HEK293 (cell line): ENCODE measurements at regions not wholly inside any gene's neighbourhood (a gene's known extent, or its start where the extent isn't known, plus 50 kb on each side); places are given as distances from the start of the nearest gene placed in this dataset.

Experiments
- CTCF ChIA-PET: fragments of 350-600 bp; formaldehyde crosslinking; extraction: SDS; loops from one replicate; lab custom pipeline; 2021; ENCODE audit warnings: antibody characterized with exemption; lab: Yijun Ruan, JAX
- POLR2A ChIA-PET: fragments of 300-600 bp; formaldehyde crosslinking; extraction: SDS; loops from one replicate; lab custom pipeline; 2020; ENCODE audit warnings: antibody characterized with exemption, inconsistent platforms; lab: Yijun Ruan, JAX
- H3K27ac ChIP-seq: fragments of 200-500 bp; sonication (Bioruptor generic); 2 replicates; pipeline ENCODE4 v1.5.1; 2014; ENCODE audit warnings: low read depth, low read length, control low read depth, inconsistent platforms; ENCODE audit errors: extremely low read depth
- H3K36me3 ChIP-seq, 2 experiments: fragments of 200-500 bp in 1 of 2; sonication (Bioruptor generic) in 1 of 2; 1 replicate in 1 of 2; 2 replicates in 1 of 2; pipeline ENCODE4 v1.5.1; 2014 to 2017; ENCODE audit warnings: inconsistent platforms in 2 of 2, low read length in 2 of 2; ENCODE audit not compliant: control insufficient read depth in 2 of 2, insufficient read depth in 1 of 2
- H3K4me1 ChIP-seq: fragments of 200-500 bp; sonication (Bioruptor generic); 2 replicates; pipeline ENCODE4 v1.5.1; 2014; ENCODE audit warnings: mild to moderate bottlenecking, low read length, inconsistent platforms; ENCODE audit not compliant: control insufficient read depth, insufficient read depth
- H3K4me3 ChIP-seq: 2 replicates; pipeline ENCODE4 v1.5.1; 2011; ENCODE audit warnings: low read depth, mild to moderate bottlenecking, control low read depth, low read length, moderate library complexity
- H3K9me3 ChIP-seq: fragments of 200-500 bp; sonication (Bioruptor generic); 2 replicates; pipeline ENCODE4 v1.5.1; 2014; ENCODE audit warnings: low read depth, low read length, inconsistent platforms; ENCODE audit not compliant: control insufficient read depth, insufficient read depth
- GFI1B ChIP-seq: fragments of 450-650 bp; formaldehyde crosslinking; IDR thresholded peaks from 2 replicates; pipeline ENCODE4 v1.5.1; 2016; ENCODE audit warnings: missing biosample characterization, missing genetic modification characterization
- GLIS1 ChIP-seq: fragments of 450-650 bp; formaldehyde crosslinking; IDR thresholded peaks from 2 replicates; pipeline ENCODE4 v1.5.1; 2016; ENCODE audit warnings: missing biosample characterization, missing genetic modification characterization
- HOXC10 ChIP-seq: sonication (generic); formaldehyde crosslinking; IDR thresholded peaks from 2 replicates; pipeline ENCODE4 v1.8.1; 2023; ENCODE audit warnings: mild to moderate bottlenecking, missing genetic modification reagents
- KLF8 ChIP-seq: fragments of 450-650 bp; formaldehyde crosslinking; IDR thresholded peaks from 2 replicates; pipeline ENCODE4 v1.5.1; 2016; ENCODE audit warnings: missing biosample characterization, missing genetic modification characterization
- KLF9 ChIP-seq: fragments of 450-650 bp; formaldehyde crosslinking; IDR thresholded peaks from 2 replicates; pipeline ENCODE4 v1.5.1; 2016; ENCODE audit warnings: missing biosample characterization, missing genetic modification characterization, low read depth
- SP2 ChIP-seq: fragments of 450-650 bp; formaldehyde crosslinking; IDR thresholded peaks from 2 replicates; pipeline ENCODE4 v1.5.1; 2016; ENCODE audit warnings: missing biosample characterization, missing genetic modification characterization
- TRIM28 ChIP-seq: IDR thresholded peaks from 2 replicates; pipeline ENCODE4 v1.6.1; 2011; ENCODE audit warnings: low read length, control low read depth, borderline replicate concordance
- WT1 ChIP-seq: fragments of 450-650 bp; formaldehyde crosslinking; IDR thresholded peaks from 2 replicates; pipeline ENCODE4 v1.5.1; 2016; ENCODE audit warnings: missing biosample characterization, missing genetic modification characterization
- ZBTB20 ChIP-seq: fragments of 450-650 bp; formaldehyde crosslinking; IDR thresholded peaks from 2 replicates; pipeline ENCODE4 v1.5.1; 2016; ENCODE audit warnings: missing biosample characterization, missing genetic modification characterization
- ZBTB8A ChIP-seq: fragments of 450-650 bp; formaldehyde crosslinking; IDR thresholded peaks from 2 replicates; pipeline ENCODE4 v1.5.1; 2016; ENCODE audit warnings: missing biosample characterization, missing genetic modification characterization
- ZNF10 ChIP-seq: fragments of 450-650 bp; formaldehyde crosslinking; IDR thresholded peaks from 2 replicates; pipeline ENCODE4 v1.5.1; 2017; ENCODE audit warnings: missing biosample characterization, missing genetic modification characterization
- ZNF121 ChIP-seq: fragments of 450-650 bp; formaldehyde crosslinking; IDR thresholded peaks from 2 replicates; pipeline ENCODE4 v1.5.1; 2016; ENCODE audit warnings: missing biosample characterization, missing genetic modification characterization
- ZNF221 ChIP-seq: fragments of 450-650 bp; formaldehyde crosslinking; IDR thresholded peaks from 2 replicates; pipeline ENCODE4 v1.5.1; 2017; ENCODE audit warnings: missing biosample characterization, missing genetic modification characterization, borderline replicate concordance
- ZNF302 ChIP-seq: fragments of 450-650 bp; formaldehyde crosslinking; IDR thresholded peaks from 2 replicates; pipeline ENCODE4 v1.5.1; 2016; ENCODE audit warnings: missing biosample characterization, missing genetic modification characterization, low read depth
- ZNF341 ChIP-seq: fragments of 450-650 bp; formaldehyde crosslinking; IDR thresholded peaks from 2 replicates; pipeline ENCODE4; 2016; ENCODE audit warnings: low read depth, missing biosample characterization, missing genetic modification characterization
- ZNF354C ChIP-seq: fragments of 450-650 bp; formaldehyde crosslinking; IDR thresholded peaks from 2 replicates; pipeline ENCODE4 v1.5.1; 2016; ENCODE audit warnings: missing biosample characterization, missing genetic modification characterization, low read depth, borderline replicate concordance
- ZNF48 ChIP-seq: fragments of 450-650 bp; formaldehyde crosslinking; IDR thresholded peaks from 2 replicates; pipeline ENCODE4 v1.5.1; 2016; ENCODE audit warnings: missing biosample characterization, missing genetic modification characterization
- ZNF623 ChIP-seq: fragments of 450-650 bp; formaldehyde crosslinking; IDR thresholded peaks from 2 replicates; pipeline ENCODE4 v1.5.1; 2016; ENCODE audit warnings: missing biosample characterization, missing genetic modification characterization
- ZNF624 ChIP-seq: fragments of 450-650 bp; formaldehyde crosslinking; IDR thresholded peaks from 2 replicates; pipeline ENCODE4 v1.5.1; 2017; ENCODE audit warnings: missing biosample characterization, missing genetic modification characterization
- ZNF785 ChIP-seq: fragments of 450-650 bp; formaldehyde crosslinking; IDR thresholded peaks from 2 replicates; pipeline ENCODE4 v1.5.1; 2016; ENCODE audit warnings: missing biosample characterization, missing genetic modification characterization
- ZNF830 ChIP-seq: fragments of 450-650 bp; IDR thresholded peaks from 2 replicates; pipeline ENCODE4 v1.5.0; 2018; ENCODE audit warnings: missing biosample characterization, missing genetic modification characterization, low read depth, mild to moderate bottlenecking, moderate library complexity
- ZSCAN30 ChIP-seq: fragments of 450-650 bp; IDR thresholded peaks from 2 replicates; pipeline ENCODE4 v1.5.1; 2018; ENCODE audit warnings: missing biosample characterization, mild to moderate bottlenecking, missing genetic modification characterization, moderate library complexity
- TF ChIP-seq, protein P1 (sequence below): fragments of 450-650 bp; formaldehyde crosslinking; IDR thresholded peaks from 2 replicates; pipeline ENCODE4 v1.5.1; 2016; ENCODE audit warnings: missing biosample characterization, missing genetic modification characterization
- TF ChIP-seq, protein P2 (sequence below): fragments of 450-650 bp; formaldehyde crosslinking; IDR thresholded peaks from 2 replicates; pipeline ENCODE4 v1.5.1; 2017; ENCODE audit warnings: missing biosample characterization, mild to moderate bottlenecking, missing genetic modification characterization, moderate library complexity
- TF ChIP-seq, protein P3 (sequence below): fragments of 450-650 bp; formaldehyde crosslinking; IDR thresholded peaks from 2 replicates; pipeline ENCODE4 v1.5.1; 2016; ENCODE audit warnings: missing biosample characterization, missing genetic modification characterization

DNA sequence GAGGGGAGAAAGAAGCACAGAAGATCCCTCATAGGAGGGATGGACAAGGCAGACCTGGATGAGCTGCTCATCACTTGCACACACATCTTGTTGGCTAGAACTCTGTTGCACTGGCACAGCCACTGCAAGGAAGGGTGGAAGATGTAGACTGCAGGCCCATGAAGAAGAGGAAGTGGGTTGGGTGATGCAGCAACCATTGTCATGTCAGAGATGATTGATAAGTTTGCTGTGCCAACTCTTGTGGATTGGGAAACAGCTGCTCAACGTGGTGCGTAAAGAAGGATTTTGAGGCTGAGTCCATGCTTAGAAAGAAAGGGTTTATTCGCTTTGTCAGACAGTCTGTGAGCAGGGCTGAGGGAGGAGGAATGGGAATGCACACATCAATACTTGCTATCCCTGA lies 161.4 kb upstream of the MPHOSPH6 start:
- Histone ChIP-seq H3K4me1 (peaks cover 6% of the 10 kb centered on the region), H3K9me3 (no peaks in the 10 kb centered on the region), H3K27ac (no peak overlapping the region), H3K36me3 (no peaks in the 10 kb centered on the region), H3K4me3 (no peak overlapping the region)
- CTCF ChIA-PET = no interaction called here
- POLR2A ChIA-PET = no interaction called here
- TF ChIP-seq, protein P1, sequence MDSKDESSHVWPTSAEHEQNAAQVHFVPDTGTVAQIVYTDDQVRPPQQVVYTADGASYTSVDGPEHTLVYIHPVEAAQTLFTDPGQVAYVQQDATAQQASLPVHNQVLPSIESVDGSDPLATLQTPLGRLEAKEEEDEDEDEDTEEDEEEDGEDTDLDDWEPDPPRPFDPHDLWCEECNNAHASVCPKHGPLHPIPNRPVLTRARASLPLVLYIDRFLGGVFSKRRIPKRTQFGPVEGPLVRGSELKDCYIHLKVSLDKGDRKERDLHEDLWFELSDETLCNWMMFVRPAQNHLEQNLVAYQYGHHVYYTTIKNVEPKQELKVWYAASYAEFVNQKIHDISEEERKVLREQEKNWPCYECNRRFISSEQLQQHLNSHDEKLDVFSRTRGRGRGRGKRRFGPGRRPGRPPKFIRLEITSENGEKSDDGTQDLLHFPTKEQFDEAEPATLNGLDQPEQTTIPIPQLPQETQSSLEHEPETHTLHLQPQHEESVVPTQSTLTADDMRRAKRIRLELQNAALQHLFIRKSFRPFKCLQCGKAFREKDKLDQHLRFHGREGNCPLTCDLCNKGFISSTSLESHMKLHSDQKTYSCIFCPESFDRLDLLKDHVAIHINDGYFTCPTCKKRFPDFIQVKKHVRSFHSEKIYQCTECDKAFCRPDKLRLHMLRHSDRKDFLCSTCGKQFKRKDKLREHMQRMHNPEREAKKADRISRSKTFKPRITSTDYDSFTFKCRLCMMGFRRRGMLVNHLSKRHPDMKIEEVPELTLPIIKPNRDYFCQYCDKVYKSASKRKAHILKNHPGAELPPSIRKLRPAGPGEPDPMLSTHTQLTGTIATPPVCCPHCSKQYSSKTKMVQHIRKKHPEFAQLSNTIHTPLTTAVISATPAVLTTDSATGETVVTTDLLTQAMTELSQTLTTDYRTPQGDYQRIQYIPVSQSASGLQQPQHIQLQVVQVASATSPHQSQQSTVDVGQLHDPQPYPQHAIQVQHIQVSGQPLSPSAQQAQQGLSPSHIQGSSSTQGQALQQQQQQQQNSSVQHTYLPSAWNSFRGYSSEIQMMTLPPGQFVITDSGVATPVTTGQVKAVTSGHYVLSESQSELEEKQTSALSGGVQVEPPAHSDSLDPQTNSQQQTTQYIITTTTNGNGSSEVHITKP (tag by site-specific recombination) = no peak
- TF ChIP-seq ZNF624 (tag by site-specific recombination) (no peak), ZSCAN30 (tag by site-specific recombination) (no peak), ZNF302 (tag by site-specific recombination) (no peak), ZNF354C (no peak), ZNF830 (tag by site-specific recombination) (no peak), WT1 (tag by site-specific recombination) (no peak)

DNA sequence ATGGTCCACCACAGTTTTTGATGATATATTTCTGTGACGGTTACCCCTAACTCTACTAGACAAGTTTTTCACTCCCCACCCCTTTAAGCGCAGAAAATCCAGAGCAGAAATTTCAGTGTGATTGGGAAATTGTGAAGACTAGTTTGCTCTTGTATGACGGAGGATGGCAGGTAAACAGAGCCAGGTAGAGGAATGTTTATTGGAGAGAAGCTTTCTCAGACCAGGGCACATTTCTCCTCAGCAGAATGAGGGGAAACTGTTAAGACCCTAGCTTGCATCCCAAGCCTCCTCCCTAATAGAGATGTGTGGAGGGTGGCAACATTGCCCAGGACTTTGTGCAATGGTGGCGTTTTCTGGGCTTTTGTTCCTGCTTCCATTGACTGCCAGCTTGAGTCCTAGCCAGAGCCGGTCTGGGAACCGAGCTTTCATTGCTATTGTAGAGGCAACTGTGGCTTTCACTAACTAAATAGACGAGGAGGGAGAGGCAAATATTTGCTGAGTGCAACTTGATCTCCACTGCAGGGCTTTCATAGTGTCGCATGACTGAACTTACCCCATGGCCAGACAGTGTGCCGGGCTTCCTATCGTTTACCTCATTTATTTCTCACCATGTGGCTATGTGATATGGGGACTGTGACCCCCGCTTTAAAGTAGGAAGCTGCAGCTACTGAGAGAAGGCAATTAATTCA lies 159.6 kb upstream of the MPHOSPH6 start:
- CTCF ChIA-PET = no interaction called here
- POLR2A ChIA-PET = no interaction called here
- Histone ChIP-seq H3K36me3 (no peaks in the 10 kb centered on the region), H3K9me3 (no peaks in the 10 kb centered on the region), H3K4me1 (peaks cover 6% of the 10 kb centered on the region), H3K4me3 (no peak overlapping the region), H3K27ac (no peak overlapping the region)
- TF ChIP-seq TRIM28 = peak; percentile 80
- TF ChIP-seq ZBTB20 (tag by site-specific recombination) = no peak
- peak; percentile 29; the same call in 1 of the 2 replicates for TF ChIP-seq GLIS1 (tag by site-specific recombination)

DNA sequence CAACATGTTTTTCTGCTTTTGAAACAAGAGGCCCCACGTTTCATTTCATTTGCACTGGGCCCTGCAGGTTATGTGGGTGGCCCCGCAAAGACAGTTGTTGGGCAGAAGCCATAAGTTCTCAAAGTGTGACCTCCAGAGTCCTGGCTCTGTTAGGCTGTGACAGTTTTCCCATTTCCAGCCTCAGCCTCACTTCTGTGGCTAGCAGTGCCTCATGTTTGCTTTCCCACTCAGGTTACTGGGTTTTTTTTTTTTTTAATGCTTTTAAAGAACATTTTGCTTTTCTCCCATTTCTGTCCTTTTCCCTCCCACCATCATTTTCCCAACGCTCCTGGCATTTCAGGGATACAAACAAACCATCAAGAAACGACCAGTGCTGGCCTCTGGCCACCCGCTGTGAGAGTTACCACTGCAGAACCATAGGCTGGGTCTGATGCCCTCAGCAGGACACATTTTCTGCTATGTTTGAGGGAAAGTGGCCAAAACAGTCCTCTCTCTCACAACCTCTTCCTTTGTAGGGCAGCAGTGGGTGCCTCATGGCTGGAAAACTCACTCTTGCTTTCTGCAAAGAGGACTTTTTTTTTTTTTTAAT lies 159.0 kb upstream of the MPHOSPH6 start:
- Histone ChIP-seq H3K9me3 (no peaks in the 10 kb centered on the region), H3K36me3 (no peaks in the 10 kb centered on the region)
- POLR2A ChIA-PET = no interaction called here
- TF ChIP-seq ZNF221 (tag by site-specific recombination) (no peak), ZNF10 (no peak), SP2 (no peak), HOXC10 (CRISPR knock-in tag) (no peak), KLF8 (no peak), KLF9 (tag by site-specific recombination) (no peak), GLIS1 (tag by site-specific recombination) (no peak), ZNF341 (tag by site-specific recombination) (no peak), ZNF121 (no peak), GFI1B (tag by site-specific recombination) (no peak), ZNF48 (tag by site-specific recombination) (no peak), ZBTB8A (tag by site-specific recombination) (no peak), ZNF623 (tag by site-specific recombination) (no peak), ZNF785 (tag by site-specific recombination) (no peak)
- TF ChIP-seq, protein P2, sequence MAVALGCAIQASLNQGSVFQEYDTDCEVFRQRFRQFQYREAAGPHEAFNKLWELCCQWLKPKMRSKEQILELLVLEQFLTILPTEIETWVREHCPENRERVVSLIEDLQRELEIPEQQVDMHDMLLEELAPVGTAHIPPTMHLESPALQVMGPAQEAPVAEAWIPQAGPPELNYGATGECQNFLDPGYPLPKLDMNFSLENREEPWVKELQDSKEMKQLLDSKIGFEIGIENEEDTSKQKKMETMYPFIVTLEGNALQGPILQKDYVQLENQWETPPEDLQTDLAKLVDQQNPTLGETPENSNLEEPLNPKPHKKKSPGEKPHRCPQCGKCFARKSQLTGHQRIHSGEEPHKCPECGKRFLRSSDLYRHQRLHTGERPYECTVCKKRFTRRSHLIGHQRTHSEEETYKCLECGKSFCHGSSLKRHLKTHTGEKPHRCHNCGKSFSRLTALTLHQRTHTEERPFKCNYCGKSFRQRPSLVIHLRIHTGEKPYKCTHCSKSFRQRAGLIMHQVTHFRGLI (tag by site-specific recombination) = no peak
- TF ChIP-seq, protein P3, sequence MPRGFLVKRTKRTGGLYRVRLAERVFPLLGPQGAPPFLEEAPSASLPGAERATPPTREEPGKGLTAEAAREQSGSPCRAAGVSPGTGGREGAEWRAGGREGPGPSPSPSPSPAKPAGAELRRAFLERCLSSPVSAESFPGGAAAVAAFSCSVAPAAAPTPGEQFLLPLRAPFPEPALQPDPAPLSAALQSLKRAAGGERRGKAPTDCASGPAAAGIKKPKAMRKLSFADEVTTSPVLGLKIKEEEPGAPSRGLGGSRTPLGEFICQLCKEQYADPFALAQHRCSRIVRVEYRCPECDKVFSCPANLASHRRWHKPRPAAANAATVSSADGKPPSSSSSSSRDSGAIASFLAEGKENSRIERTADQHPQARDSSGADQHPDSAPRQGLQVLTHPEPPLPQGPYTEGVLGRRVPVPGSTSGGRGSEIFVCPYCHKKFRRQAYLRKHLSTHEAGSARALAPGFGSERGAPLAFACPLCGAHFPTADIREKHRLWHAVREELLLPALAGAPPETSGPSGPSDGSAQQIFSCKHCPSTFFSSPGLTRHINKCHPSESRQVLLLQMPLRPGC (tag by site-specific recombination) = no peak
- TF ChIP-seq, all 188 proteins: peak for 0
- H3K4me3 ChIP-seq = no peak overlapping the region
- CTCF ChIA-PET = no interaction called here
- no peak overlapping the region for H3K27ac ChIP-seq
- H3K4me1 ChIP-seq = peaks cover 6% of the 10 kb centered on the region
